ENCODE measurements at regions not wholly inside any gene's neighbourhood (a gene's known extent, or its start where the extent isn't known, plus 50 kb on each side); places are given as distances from the start of the nearest gene placed in this dataset.

- no peak overlapping the region for H3K27ac ChIP-seq (ENCODE audit: control insufficient read depth, insufficient read depth)
- no peaks in the 10 kb centered on the region for H3K9me3 ChIP-seq (replicated peaks; ENCODE audit: control insufficient read depth, insufficient read depth, low read length)
- RAD21 ChIA-PET (ENCODE audit: unreplicated experiment) = no interaction called here
- H3K79me2 ChIP-seq (ENCODE audit: control insufficient read depth, insufficient read depth, low read length) = no peaks in the 10 kb centered on the region
- intact Hi-C loops (cut with micrococcal nuclease; ENCODE audit: unreplicated experiment) = no loop called here
- DNase-seq (ENCODE audit: low read depth, low spot score) (no peak), FAIRE-seq (no peak), ATAC-seq (no peak)
- H3K4me2 ChIP-seq (ENCODE audit: control insufficient read depth, insufficient read depth) = no peak overlapping the region
- in situ Hi-C loops (cut with MboI) = no loop called here
- H3K27me3 ChIP-seq (replicated peaks in 1 of 2; ENCODE audit: control insufficient read depth in 2 of 2, insufficient read depth in 2 of 2, low read length in 1 of 2) = no peaks in the 10 kb centered on the region
- no peak overlapping the region for H3K4me3 ChIP-seq
- no peaks in the 10 kb centered on the region for H3K36me3 ChIP-seq (ENCODE audit: control insufficient read depth in 2 of 2, insufficient read depth in 2 of 2, low read length in 1 of 2)
- BruUV-seq (replicated peaks) = no TSS peak
- H3K4me1 ChIP-seq (ENCODE audit: control insufficient read depth, insufficient read depth, low read length) = no peaks in the 10 kb centered on the region
- H2AFZ ChIP-seq (ENCODE audit: control insufficient read depth, low read depth, low read length) = no peak overlapping the region
- H3K9ac ChIP-seq (ENCODE audit: control insufficient read depth, insufficient read depth, low read length) = no peak overlapping the region
- H4K20me1 ChIP-seq (ENCODE audit: control insufficient read depth, insufficient read depth) = no peaks in the 10 kb centered on the region
- TF ChIP-seq RBBP5 (conservative IDR thresholded peaks at IDR 0.05) (no peak), SREBF1 (IDR thresholded peaks at IDR 0.05; ENCODE audit: low read length) (no peak), SMAD1 (IDR thresholded peaks at IDR 0.05; ENCODE audit: low read depth, partially characterized antibody) (no peak), ETV6 (conservative IDR thresholded peaks at IDR 0.05 in 1 of 2, IDR thresholded peaks at IDR 0.05 in 1 of 2; ENCODE audit: borderline replicate concordance in 1 of 2, low read depth in 1 of 2) (no peak), ASH2L (IDR thresholded peaks at IDR 0.05; ENCODE audit: borderline replicate concordance, low read depth) (no peak), KAT2A (conservative IDR thresholded peaks at IDR 0.05; ENCODE audit: control insufficient read depth, low read depth, low read length) (no peak), SREBF2 (IDR thresholded peaks at IDR 0.05; ENCODE audit: low read length) (no peak), EED (IDR thresholded peaks at IDR 0.05; ENCODE audit: low read depth) (no peak), ZSCAN29 (IDR thresholded peaks at IDR 0.05) (no peak), ELK1 (IDR thresholded peaks at IDR 0.05; ENCODE audit: low read depth, low read length) (no peak), CEBPB (IDR thresholded peaks at IDR 0.05; ENCODE audit: borderline replicate concordance in 1 of 2, low read depth in 2 of 2, low read length in 2 of 2) (no peak), HDAC6 (IDR thresholded peaks at IDR 0.05; ENCODE audit: unreplicated experiment) (no peak), DPF2 (IDR thresholded peaks at IDR 0.05) (no peak), MTA2 (IDR thresholded peaks at IDR 0.05; ENCODE audit: low read depth) (no peak), CREM (IDR thresholded peaks at IDR 0.05; ENCODE audit: low read depth) (no peak), SMARCA5 (IDR thresholded peaks at IDR 0.05) (no peak), SRF (IDR thresholded peaks at IDR 0.05; ENCODE audit: low read depth in 2 of 2, low read length in 2 of 2) (no peak), NR2C2 (IDR thresholded peaks at IDR 0.05; ENCODE audit: borderline replicate concordance, control insufficient read depth, insufficient read length, low read depth) (no peak), RUNX3 (IDR thresholded peaks at IDR 0.05; ENCODE audit: low read length) (no peak), STAT3 (IDR thresholded peaks at IDR 0.05; ENCODE audit: low read depth, low read length) (no peak)
- CTCF ChIA-PET = no interaction called here
- SMC1A ChIA-PET (ENCODE audit: uncharacterized antibody, unreplicated experiment) = no interaction called here
- POLR2A ChIA-PET = no interaction called here
These were observed 127.6 kb upstream of the KCTD3 start for GRCh38 chr1:215439549-215439948.
